ENCODE measurements at regions not wholly inside any gene's neighbourhood (a gene's known extent, or its start where the extent isn't known, plus 50 kb on each side); places are given as distances from the start of the nearest gene placed in this dataset.

GRCh38 chr2:122734766-122735424 is 979.4 kb downstream of the TSN start:
- DNase-seq = no peak
- Histone ChIP-seq H3K27me3 (ENCODE audit: control insufficient read depth in 2 of 2, insufficient read depth in 2 of 2, low read length in 2 of 2) (no peaks in the 10 kb centered on the region), H3K36me3 (replicated peaks in 1 of 2; ENCODE audit: control insufficient read depth in 1 of 2, insufficient read depth in 2 of 2, low read length in 2 of 2) (no peaks in the 10 kb centered on the region), H3K4me3 (replicated peaks in 1 of 3; ENCODE audit: low read depth in 2 of 3, low read length in 3 of 3) (no peak overlapping the region), H3K4me1 (ENCODE audit: control insufficient read depth in 1 of 2, insufficient read depth in 2 of 2, low read length in 2 of 2) (peaks cover 6% of the 10 kb centered on the region in 2 donors), H2AFZ (ENCODE audit: insufficient read depth, low read depth, low read length, poor library complexity, severe bottlenecking) (no peak overlapping the region), H3K9me3 (replicated peaks in 1 of 2; ENCODE audit: control insufficient read depth in 1 of 2, insufficient read depth in 1 of 2, low read length in 2 of 2) (peaks cover 0 to 3% of the 10 kb centered on the region in 2 donors), H3K4me2 (replicated peaks; ENCODE audit: extremely low read depth, low read length, poor library complexity, severe bottlenecking) (no peak overlapping the region), H4K20me1 (ENCODE audit: insufficient read depth, low read length) (no peaks in the 10 kb centered on the region), H3K27ac (ENCODE audit: low read depth in 1 of 2, low read length in 2 of 2) (no peak overlapping the region), H3K79me2 (ENCODE audit: insufficient read depth, low read length) (no peaks in the 10 kb centered on the region), H3K9ac (ENCODE audit: insufficient read depth, low read length, poor library complexity, severe bottlenecking) (no peak overlapping the region)
- WGBS (ENCODE audit: insufficient coverage) = 67% methylated on average over 1 of the region's 4 CpGs
- TF ChIP-seq CTCF (IDR thresholded peaks at IDR 0.05) = no peak
- no peaks in the 10 kb centered on the region for H3K36me3 Mint-ChIP-seq
- H3K27me3 Mint-ChIP-seq (ENCODE audit: low read depth in 3 of 3) = peaks cover 0 to 2% (median 0%) of the 10 kb centered on the region in 3 donors
- peaks cover 0 to 14% (median 2%) of the 10 kb centered on the region in 7 donors for H3K9me3 Mint-ChIP-seq
- no peak overlapping the region for H3K4me3 Mint-ChIP-seq
- intact Hi-C loops (cut with micrococcal nuclease) = no loop called here
- peaks cover 7% of the 10 kb centered on the region for H3K4me1 Mint-ChIP-seq
- H3K27ac Mint-ChIP-seq = no peak overlapping the region

- Histone ChIP-seq H3K27me3 (ENCODE audit: control insufficient read depth in 2 of 2, insufficient read depth in 2 of 2, low read length in 2 of 2) (no peaks in the 10 kb centered on the region), H2AFZ (ENCODE audit: insufficient read depth, low read depth, low read length, poor library complexity, severe bottlenecking) (no peak overlapping the region), H3K4me3 (replicated peaks in 1 of 3; ENCODE audit: low read depth in 2 of 3, low read length in 3 of 3) (no peak overlapping the region), H4K20me1 (ENCODE audit: insufficient read depth, low read length) (no peaks in the 10 kb centered on the region), H3K79me2 (ENCODE audit: insufficient read depth, low read length) (no peaks in the 10 kb centered on the region), H3K4me1 (ENCODE audit: control insufficient read depth in 1 of 2, insufficient read depth in 2 of 2, low read length in 2 of 2) (peaks cover 6% of the 10 kb centered on the region in 2 donors), H3K9me3 (replicated peaks in 1 of 2; ENCODE audit: control insufficient read depth in 1 of 2, insufficient read depth in 1 of 2, low read length in 2 of 2) (peaks cover 0 to 3% of the 10 kb centered on the region in 2 donors), H3K4me2 (replicated peaks; ENCODE audit: extremely low read depth, low read length, poor library complexity, severe bottlenecking) (no peak overlapping the region), H3K9ac (ENCODE audit: insufficient read depth, low read length, poor library complexity, severe bottlenecking) (no peak overlapping the region), H3K36me3 (replicated peaks in 1 of 2; ENCODE audit: control insufficient read depth in 1 of 2, insufficient read depth in 2 of 2, low read length in 2 of 2) (no peaks in the 10 kb centered on the region), H3K27ac (ENCODE audit: low read depth in 1 of 2, low read length in 2 of 2) (no peak overlapping the region)
- H3K27ac Mint-ChIP-seq = no peak overlapping the region
- peaks cover 7% of the 10 kb centered on the region for H3K4me1 Mint-ChIP-seq
- H3K27me3 Mint-ChIP-seq (ENCODE audit: low read depth in 3 of 3) = peaks cover 0 to 2% (median 0%) of the 10 kb centered on the region in 3 donors
- 89% methylated on average over 1 of the region's 3 CpGs for WGBS (ENCODE audit: insufficient coverage)
- no peak overlapping the region for H3K4me3 Mint-ChIP-seq
- DNase-seq = no peak
- no peak for TF ChIP-seq CTCF (IDR thresholded peaks at IDR 0.05)
- no peaks in the 10 kb centered on the region for H3K36me3 Mint-ChIP-seq
- intact Hi-C loops (cut with micrococcal nuclease) = no loop called here
- peaks cover 0 to 11% (median 2%) of the 10 kb centered on the region in 7 donors for H3K9me3 Mint-ChIP-seq
These were observed 980.8 kb downstream of the TSN start for GRCh38 chr2:122736279-122736678.
